H9 (cell line): ENCODE measurements at regions not wholly inside any gene's neighbourhood (a gene's known extent, or its start where the extent isn't known, plus 50 kb on each side); places are given as distances from the start of the nearest gene placed in this dataset.

Source experiments
- DNase-seq: peaks from one replicate; pipeline ENCODE4 v3.0.0-alpha.2; 2017
- H2AFZ ChIP-seq: one replicate; pipeline ENCODE4 v1.6.1; 2013; ENCODE audit warnings: mild to moderate bottlenecking, low read length, control low read depth, moderate library complexity
- H2AK5ac ChIP-seq: 2 replicates; pipeline ENCODE4 v1.6.1; 2013; ENCODE audit warnings: low read length, control low read depth, mixed read lengths; ENCODE audit not compliant: insufficient read length
- H2BK120ac ChIP-seq: one replicate; pipeline ENCODE4 v1.6.1; 2013; ENCODE audit warnings: low read depth, mild to moderate bottlenecking, low read length, control low read depth, inconsistent platforms; ENCODE audit not compliant: poor library complexity, severe bottlenecking
- H2BK12ac ChIP-seq: 2 replicates; pipeline ENCODE4 v1.6.1; 2013; ENCODE audit warnings: low read length, control low read depth, mixed read lengths, low read depth; ENCODE audit not compliant: insufficient read length
- H2BK15ac ChIP-seq: 2 replicates; pipeline ENCODE4 v1.6.1; 2013; ENCODE audit warnings: low read depth, low read length, control low read depth
- H2BK20ac ChIP-seq: one replicate; pipeline ENCODE4 v1.6.1; 2013; ENCODE audit warnings: low read depth, mild to moderate bottlenecking, low read length, control low read depth, inconsistent platforms; ENCODE audit not compliant: poor library complexity, severe bottlenecking
- H2BK5ac ChIP-seq: 2 replicates; pipeline ENCODE4 v1.6.1; 2013; ENCODE audit warnings: low read length, control low read depth, mixed read lengths; ENCODE audit not compliant: insufficient read length
- H3K14ac ChIP-seq: 2 replicates; pipeline ENCODE4 v1.6.1; 2013; ENCODE audit warnings: low read length, control low read depth; ENCODE audit not compliant: insufficient read depth
- H3K18ac ChIP-seq: 2 replicates; pipeline ENCODE4 v1.6.1; 2013; ENCODE audit warnings: low read depth, mild to moderate bottlenecking, mixed read lengths, low read length, control low read depth; ENCODE audit not compliant: insufficient read length
- H3K23ac ChIP-seq: 2 replicates; pipeline ENCODE4 v1.6.1; 2013; ENCODE audit warnings: low read length, control low read depth, mixed read lengths, low read depth; ENCODE audit not compliant: insufficient read length
- H3K23me2 ChIP-seq: 2 replicates; pipeline ENCODE4 v1.6.1; 2013; ENCODE audit warnings: low read depth, mild to moderate bottlenecking, mixed read lengths, low read length, control low read depth; ENCODE audit not compliant: insufficient read length, poor library complexity, severe bottlenecking
- H3K27ac ChIP-seq: 2 replicates; pipeline ENCODE4 v1.5.1; 2013; ENCODE audit warnings: low read length, control low read depth, mixed read lengths, low read depth; ENCODE audit not compliant: insufficient read length
- H3K27me3 ChIP-seq: 2 replicates; pipeline ENCODE4 v1.6.1; 2013; ENCODE audit warnings: low read length, control low read depth, inconsistent platforms; ENCODE audit not compliant: insufficient read depth
- H3K4ac ChIP-seq: 2 replicates; pipeline ENCODE4 v1.6.1; 2013; ENCODE audit warnings: low read depth, mild to moderate bottlenecking, control low read depth, inconsistent platforms, low read length, moderate library complexity
- H3K4me1 ChIP-seq: 2 replicates; pipeline ENCODE4 v1.6.1; 2013; ENCODE audit warnings: low read length, control low read depth, inconsistent platforms; ENCODE audit not compliant: insufficient read depth
- H3K4me2 ChIP-seq: 2 replicates; pipeline ENCODE4 v1.6.1; 2013; ENCODE audit warnings: low read length, control low read depth, mixed read lengths; ENCODE audit not compliant: insufficient read length, insufficient read depth
- H3K56ac ChIP-seq: 2 replicates; pipeline ENCODE4 v1.6.1; 2013; ENCODE audit warnings: low read depth, mild to moderate bottlenecking, mixed read lengths, low read length, control low read depth; ENCODE audit not compliant: insufficient read length
- H3K79me1 ChIP-seq: 2 replicates; pipeline ENCODE4 v1.6.1; 2013; ENCODE audit warnings: low read depth, mild to moderate bottlenecking, moderate library complexity, low read length, control low read depth, inconsistent platforms; ENCODE audit not compliant: insufficient read depth, poor library complexity, severe bottlenecking
- H3K79me2 ChIP-seq: 2 replicates; pipeline ENCODE4 v1.6.1; 2013; ENCODE audit warnings: low read length, control low read depth, inconsistent platforms; ENCODE audit not compliant: insufficient read depth
- H3K9ac ChIP-seq: 2 replicates; pipeline ENCODE4 v1.6.1; 2013; ENCODE audit warnings: low read length, control low read depth, mixed read lengths; ENCODE audit not compliant: insufficient read length; ENCODE audit errors: extremely low read depth
- H3K9me3 ChIP-seq: one replicate; pipeline ENCODE4 v1.6.1; 2013; ENCODE audit warnings: low read depth, low read length, inconsistent platforms; ENCODE audit not compliant: control insufficient read depth
- H3T11ph ChIP-seq: one replicate; pipeline ENCODE4 v1.6.1; 2013; ENCODE audit warnings: mild to moderate bottlenecking, low read length, control low read depth, inconsistent platforms
- H4K20me1 ChIP-seq: one replicate; pipeline ENCODE4 v1.6.1; 2013; ENCODE audit not compliant: control insufficient read depth, insufficient read length, insufficient read depth
- H4K5ac ChIP-seq: 2 replicates; pipeline ENCODE4 v1.6.1; 2013; ENCODE audit warnings: low read depth, mild to moderate bottlenecking, mixed read lengths, low read length, control low read depth; ENCODE audit not compliant: insufficient read length
- H4K8ac ChIP-seq: replicated peaks from 2 replicates; pipeline ENCODE4 v1.6.1; 2013; ENCODE audit warnings: low read length, control low read depth, mixed read lengths, low read depth; ENCODE audit not compliant: insufficient read length
- H4K91ac ChIP-seq: 2 replicates; pipeline ENCODE4 v1.6.1; 2013; ENCODE audit warnings: low read depth, mild to moderate bottlenecking, moderate library complexity, mixed read lengths, low read length, control low read depth; ENCODE audit not compliant: insufficient read length
- H3K27ac Mint-ChIP-seq, 3 experiments: 2 replicates in 2 of 3; 3 replicates in 1 of 3; pipeline ENCODE4 v1.8.0; 2020 to 2021; ENCODE audit warnings: mixed read lengths in 3 of 3, mild to moderate bottlenecking in 1 of 3, moderate library complexity in 1 of 3
- H3K27me3 Mint-ChIP-seq: 2 replicates; pipeline ENCODE4 v1.8.0; 2021; ENCODE audit warnings: low read depth, mild to moderate bottlenecking, moderate library complexity, mixed read lengths
- H3K36me3 Mint-ChIP-seq, 3 experiments: 2 replicates in 2 of 3; 3 replicates in 1 of 3; pipeline ENCODE4 v1.8.0; 2020 to 2021; ENCODE audit warnings: low read depth in 3 of 3, mixed read lengths in 3 of 3; ENCODE audit not compliant: insufficient read depth in 1 of 3
- H3K4me1 Mint-ChIP-seq, 2 experiments: 2 replicates each; pipeline ENCODE4 v1.8.0; 2020; ENCODE audit warnings: mixed read lengths in 2 of 2
- H3K4me3 Mint-ChIP-seq, 2 experiments: 2 replicates in 1 of 2; 3 replicates in 1 of 2; pipeline ENCODE4 v1.8.0; 2020 to 2021; ENCODE audit warnings: mild to moderate bottlenecking in 2 of 2, mixed read lengths in 2 of 2, moderate library complexity in 1 of 2
- H3K9me3 Mint-ChIP-seq, 2 experiments: 2 replicates in 1 of 2; 3 replicates in 1 of 2; pipeline ENCODE4 v1.8.0; 2020; ENCODE audit warnings: mild to moderate bottlenecking in 2 of 2, mixed read lengths in 2 of 2, moderate library complexity in 1 of 2
- WGBS: extraction: QIAGEN DNeasy Blood & Tissue Kit; methylation state at CpG from one replicate; pipeline ENCODE4 v1.1.7; 2013; ENCODE audit warnings: missing lambda C conversion rate, low lambda C conversion rate, mixed read lengths; ENCODE audit not compliant: insufficient read length; ENCODE audit errors: extremely low coverage; 5-methylcytosine and 5-hydroxymethylcytosine counted together
- TF ChIP-seq, protein P1 (sequence below): fragments of 200-600 bp; sonication (generic); conservative IDR thresholded peaks from 3 replicates; pipeline ENCODE4 v1.8.0; 2021; ENCODE audit warnings: antibody characterized with exemption, mild to moderate bottlenecking

DNA sequence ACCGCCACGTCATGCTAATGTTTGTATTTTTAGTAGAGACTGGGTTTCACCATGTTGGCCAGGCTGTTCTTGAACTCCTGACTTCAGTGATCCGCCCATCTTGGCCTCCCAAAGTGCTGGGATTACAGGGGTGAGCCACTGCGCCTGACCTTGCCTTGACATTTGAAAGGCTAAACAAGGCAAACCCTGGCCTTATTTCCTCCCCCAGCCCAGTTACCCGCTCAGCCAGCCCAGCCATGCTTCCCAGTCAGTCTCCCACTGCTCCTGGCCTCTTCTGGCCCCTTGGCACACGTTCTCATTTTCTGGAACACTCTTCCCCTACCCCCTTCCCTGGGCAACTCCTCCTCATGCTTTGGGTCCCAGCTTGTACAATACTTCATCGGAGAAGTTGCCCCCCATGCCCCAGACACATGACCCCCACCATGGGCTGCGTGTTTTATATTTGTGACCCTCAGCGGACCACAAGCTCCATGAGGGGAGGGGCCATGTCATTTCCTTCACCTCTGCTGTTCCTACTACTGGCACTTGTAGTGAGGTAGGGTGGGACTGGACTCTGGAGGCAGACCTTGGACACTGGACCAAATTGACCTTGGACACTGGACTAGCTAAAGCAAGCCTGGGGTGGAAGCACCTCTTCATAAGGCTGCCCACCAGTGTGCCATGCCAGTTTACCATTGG is 94.4 kb upstream of the IER5L start:
- DNase-seq, result no peak
- no peaks in the 10 kb centered on the region for H3K79me1 ChIP-seq
- H2BK20ac ChIP-seq, result no peak overlapping the region
- no peak overlapping the region for H2AK5ac ChIP-seq
- peaks cover 28 to 41% of the 10 kb centered on the region in 2 experiments for H3K4me1 Mint-ChIP-seq
- H3K23me2 ChIP-seq, result no peaks in the 10 kb centered on the region
- H3K18ac ChIP-seq, result no peak overlapping the region
- H3K36me3 Mint-ChIP-seq, result no peaks in the 10 kb centered on the region
- H3K56ac ChIP-seq, result no peak overlapping the region
- H3K4me2 ChIP-seq, result no peak overlapping the region
- no peak overlapping the region for H3K9ac ChIP-seq
- no peak overlapping the region for H3K14ac ChIP-seq
- H4K20me1 ChIP-seq, result no peaks in the 10 kb centered on the region
- H2BK5ac ChIP-seq, result no peak overlapping the region
- no peak overlapping the region for H4K5ac ChIP-seq
- H3K27ac Mint-ChIP-seq, result no peak overlapping the region
- no peaks in the 10 kb centered on the region for H3K79me2 ChIP-seq
- no CpG with 5 or more reads among the region's 9 CpGs for WGBS
- no peak overlapping the region for H2AFZ ChIP-seq
- no peak overlapping the region for H3K4ac ChIP-seq
- H3K4me3 Mint-ChIP-seq, result no peak overlapping the region
- no peak overlapping the region for H2BK120ac ChIP-seq
- no peak overlapping the region for H2BK12ac ChIP-seq
- no peak overlapping the region for H4K8ac ChIP-seq
- no peaks in the 10 kb centered on the region for H3K9me3 ChIP-seq
- H3K27me3 ChIP-seq, result no peaks in the 10 kb centered on the region
- H3K4me1 ChIP-seq, result peaks cover 4% of the 10 kb centered on the region; the same call in 1 of the 2 replicates
- H3K23ac ChIP-seq, result no peak overlapping the region
- no peak overlapping the region for H2BK15ac ChIP-seq
- H4K91ac ChIP-seq, result no peak overlapping the region
- TF ChIP-seq, protein P1, sequence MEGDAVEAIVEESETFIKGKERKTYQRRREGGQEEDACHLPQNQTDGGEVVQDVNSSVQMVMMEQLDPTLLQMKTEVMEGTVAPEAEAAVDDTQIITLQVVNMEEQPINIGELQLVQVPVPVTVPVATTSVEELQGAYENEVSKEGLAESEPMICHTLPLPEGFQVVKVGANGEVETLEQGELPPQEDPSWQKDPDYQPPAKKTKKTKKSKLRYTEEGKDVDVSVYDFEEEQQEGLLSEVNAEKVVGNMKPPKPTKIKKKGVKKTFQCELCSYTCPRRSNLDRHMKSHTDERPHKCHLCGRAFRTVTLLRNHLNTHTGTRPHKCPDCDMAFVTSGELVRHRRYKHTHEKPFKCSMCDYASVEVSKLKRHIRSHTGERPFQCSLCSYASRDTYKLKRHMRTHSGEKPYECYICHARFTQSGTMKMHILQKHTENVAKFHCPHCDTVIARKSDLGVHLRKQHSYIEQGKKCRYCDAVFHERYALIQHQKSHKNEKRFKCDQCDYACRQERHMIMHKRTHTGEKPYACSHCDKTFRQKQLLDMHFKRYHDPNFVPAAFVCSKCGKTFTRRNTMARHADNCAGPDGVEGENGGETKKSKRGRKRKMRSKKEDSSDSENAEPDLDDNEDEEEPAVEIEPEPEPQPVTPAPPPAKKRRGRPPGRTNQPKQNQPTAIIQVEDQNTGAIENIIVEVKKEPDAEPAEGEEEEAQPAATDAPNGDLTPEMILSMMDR, result no peak
- H3K27ac ChIP-seq, result no peak overlapping the region
- H3T11ph ChIP-seq, result no peak overlapping the region
- H3K27me3 Mint-ChIP-seq, result peaks cover 8% of the 10 kb centered on the region
- H3K9me3 Mint-ChIP-seq, result no peaks in the 10 kb centered on the region; a peak in 2 of 5 replicates
